T-cell (primary cell): ENCODE measurements at regions not wholly inside any gene's neighbourhood (a gene's known extent, or its start where the extent isn't known, plus 50 kb on each side); places are given as distances from the start of the nearest gene placed in this dataset.
A peak's percentile ranks its signal among the peaks of the same experiment; 100 is the strongest.

Source experiments
- ATAC-seq, 4 experiments: fragments of 200-7000 bp in 3 of 4; fragments of 150-1000 bp in 1 of 4; cut with Tn5 transposase; replicated peaks in 1 of 4; 1 replicate in 3 of 4; 2 replicates in 1 of 4; pipeline ENCODE4 v1.10.0; 2021; ENCODE audit warnings: moderate library complexity in 3 of 4, mild to moderate bottlenecking in 2 of 4, moderate number of reproducible peaks in 1 of 4
- CTCF ChIA-PET, 2 donors: fragments of 300-600 bp; sonication (Branson Sonifier 250); formaldehyde crosslinking; loops; one replicate each; lab custom pipeline; 2022; ENCODE audit warnings: antibody characterized with exemption in 2 of 2; lab: Charles Lee
- POLR2A ChIA-PET, 2 donors: fragments of 300-600 bp; sonication (Branson Sonifier 250); formaldehyde crosslinking; loops; one replicate each; lab custom pipeline; 2022; ENCODE audit warnings: antibody characterized with exemption in 2 of 2; lab: Charles Lee
- DNase-seq, 35 experiments: peaks; one replicate each; pipeline versions ENCODE4 v3.0.0 to v3.0.0-alpha.2; 2013 to 2023
- H3K27ac ChIP-seq: one replicate; pipeline ENCODE4 v1.5.1; 2013; ENCODE audit warnings: low read length
- H3K27me3 ChIP-seq, 2 experiments: replicated peaks in 1 of 2; 1 replicate in 1 of 2; 2 replicates in 1 of 2; pipeline versions ENCODE4 v1.6.1 to v1.7.0; 2013; ENCODE audit warnings: low read length in 1 of 2, mixed read lengths in 1 of 2; ENCODE audit not compliant: control insufficient read depth in 2 of 2, insufficient read depth in 2 of 2; ENCODE audit errors: extremely low read depth in 1 of 2
- H3K36me3 ChIP-seq, 2 donors: 1 replicate in 1 of 2; 2 replicates in 1 of 2; pipeline versions ENCODE4 v1.6.1 to v1.7.0; 2013; ENCODE audit warnings: low read length in 1 of 2; ENCODE audit not compliant: control insufficient read depth in 2 of 2, insufficient read depth in 1 of 2; ENCODE audit errors: extremely low read depth in 1 of 2
- H3K4me1 ChIP-seq, 2 experiments: 1 replicate in 1 of 2; 2 replicates in 1 of 2; pipeline versions ENCODE4 v1.6.1 to v1.7.0; 2013; ENCODE audit warnings: low read length in 2 of 2, mixed read lengths in 1 of 2; ENCODE audit not compliant: insufficient read depth in 2 of 2, control insufficient read depth in 1 of 2; ENCODE audit errors: extremely low read depth in 1 of 2
- H3K4me3 ChIP-seq, 2 donors: 1 replicate in 1 of 2; 2 replicates in 1 of 2; pipeline versions ENCODE4 v1.5.1 to v1.7.0; 2013; ENCODE audit warnings: mild to moderate bottlenecking in 2 of 2, low read length in 1 of 2, moderate library complexity in 1 of 2; ENCODE audit not compliant: control insufficient read depth in 1 of 2; ENCODE audit errors: extremely low read depth in 1 of 2
- H3K9me3 ChIP-seq: 2 replicates; pipeline ENCODE4 v1.7.0; 2013
- H3K27ac Mint-ChIP-seq, 2 donors: one replicate each; pipeline ENCODE4 v1.8.0; 2020 to 2021; ENCODE audit warnings: mild to moderate bottlenecking in 2 of 2, mixed read lengths in 2 of 2
- H3K27me3 Mint-ChIP-seq, 2 donors: one replicate each; pipeline ENCODE4 v1.8.0; 2021 to 2022; ENCODE audit warnings: mixed read lengths in 2 of 2
- H3K36me3 Mint-ChIP-seq: one replicate; pipeline ENCODE4 v1.8.0; 2021; ENCODE audit warnings: mixed read lengths
- H3K4me1 Mint-ChIP-seq, 3 donors: one replicate each; pipeline ENCODE4 v1.8.0; 2020 to 2022; ENCODE audit warnings: mixed read lengths in 3 of 3, mild to moderate bottlenecking in 1 of 3
- H3K4me3 Mint-ChIP-seq, 3 donors: one replicate each; pipeline ENCODE4 v1.8.0; 2020 to 2022; ENCODE audit warnings: mild to moderate bottlenecking in 3 of 3, mixed read lengths in 3 of 3, moderate library complexity in 3 of 3
- H3K9me3 Mint-ChIP-seq, 3 donors: one replicate each; pipeline ENCODE4 v1.8.0; 2020 to 2022; ENCODE audit warnings: mixed read lengths in 3 of 3
- WGBS: methylation state at CpG from one replicate; pipeline ENCODE4 v1.1.5; 2013; ENCODE audit warnings: missing lambda C conversion rate; ENCODE audit not compliant: insufficient coverage; 5-methylcytosine and 5-hydroxymethylcytosine counted together

DNA sequence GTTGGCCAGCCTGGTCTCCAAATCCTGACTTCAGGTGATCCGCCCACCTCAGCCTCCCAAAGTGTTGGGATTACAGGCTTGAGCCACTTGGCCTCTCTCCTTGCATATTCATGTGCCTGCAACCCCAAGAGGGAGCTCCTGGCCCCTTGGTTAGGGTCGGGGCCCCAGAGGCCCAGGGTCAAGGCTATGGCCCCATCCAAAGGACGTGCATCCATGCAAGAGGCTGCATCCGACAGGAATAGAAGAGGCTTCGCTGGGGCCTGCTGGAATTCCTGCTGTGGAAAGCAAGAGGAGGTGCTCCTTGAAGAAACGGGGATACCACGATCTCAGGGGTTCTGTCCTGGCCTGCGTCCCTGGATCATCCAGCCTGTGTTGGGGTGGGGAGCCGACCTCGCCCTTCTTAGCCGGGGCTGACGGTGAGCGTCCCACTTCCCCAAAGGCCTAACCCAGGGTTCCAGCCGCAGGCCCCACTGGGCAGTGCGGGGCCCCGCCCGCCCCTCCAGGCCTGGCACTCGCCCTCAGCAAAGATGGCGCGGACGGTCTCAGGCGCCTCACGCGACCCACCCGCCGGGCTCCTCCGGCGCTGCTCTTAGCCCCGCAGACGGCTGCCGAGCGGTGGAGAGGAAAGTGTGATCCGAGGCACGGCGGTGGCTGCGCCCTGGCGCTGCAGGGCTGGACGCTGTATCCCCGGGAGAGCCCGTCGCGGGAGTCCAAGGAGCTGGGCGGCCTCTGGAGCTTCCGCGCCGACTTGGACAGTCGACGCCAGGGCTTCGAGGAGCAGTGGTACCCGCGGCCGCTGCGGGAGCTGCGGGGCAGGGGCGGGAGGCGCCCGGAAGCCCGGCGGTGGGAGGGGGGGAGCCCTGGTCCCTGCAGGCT lies 54.7 kb downstream of the ZNF727 start:
- ATAC-seq = no peak
- Mint-ChIP-seq H3K27me3 (no peaks in the 10 kb centered on the region), H3K9me3 (peaks cover 0 to 11% (median 4%) of the 10 kb centered on the region in 3 donors), H3K36me3 (no peaks in the 10 kb centered on the region), H3K4me1 (no peaks in the 10 kb centered on the region), H3K4me3 (no peak overlapping the region), H3K27ac (no peak overlapping the region)
- no peaks in the 10 kb centered on the region for H3K27me3 ChIP-seq
- POLR2A ChIA-PET = no interaction called here
- no peaks in the 10 kb centered on the region for H3K4me1 ChIP-seq
- 52% methylated on average over 48 of the region's 59 CpGs for WGBS
- no peak overlapping the region for H3K4me3 ChIP-seq
- CTCF ChIA-PET = no interaction called here
- no peak for DNase-seq
- H3K36me3 ChIP-seq = no peaks in the 10 kb centered on the region
- H3K27ac ChIP-seq = no peak overlapping the region
- no peaks in the 10 kb centered on the region for H3K9me3 ChIP-seq

DNA sequence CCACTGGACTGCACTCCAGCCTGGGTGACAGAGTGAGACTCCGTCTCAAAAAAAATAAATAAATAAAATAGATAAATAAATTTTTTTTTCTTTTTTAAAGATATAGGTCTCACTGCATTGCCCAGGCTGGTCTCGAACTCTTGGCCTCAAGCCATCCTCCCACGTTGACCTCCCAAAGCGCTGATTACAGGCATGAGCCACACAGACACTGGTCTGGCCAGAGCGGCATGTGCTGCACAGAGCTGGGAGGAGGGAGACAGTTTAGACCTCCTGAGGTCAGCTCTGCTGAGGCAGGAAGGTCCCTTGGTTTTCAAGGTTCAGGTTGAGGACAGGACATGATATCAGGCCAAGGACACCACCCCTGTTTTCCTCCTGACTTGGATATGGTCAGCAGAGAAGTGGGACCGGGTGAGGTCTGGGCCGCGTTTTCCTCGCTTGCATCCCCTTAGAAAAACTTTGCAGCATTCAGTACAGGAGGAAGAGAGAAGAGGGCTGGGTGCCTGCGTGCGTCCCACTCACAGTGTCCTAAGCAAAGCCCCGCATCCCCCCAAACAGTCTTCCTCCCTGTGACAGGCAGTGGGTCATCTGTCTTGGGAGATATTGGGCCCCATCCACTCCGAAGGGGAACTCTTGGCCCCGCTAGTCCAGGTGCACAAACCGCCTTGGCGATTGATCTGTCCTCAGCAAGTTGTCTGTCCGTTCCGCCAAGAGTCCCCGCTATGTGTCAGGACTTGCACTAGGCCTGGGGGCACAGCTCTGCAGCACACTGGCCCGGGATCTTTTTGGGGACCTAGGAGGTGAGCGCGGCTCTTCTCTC lies 56.1 kb downstream of the ZNF727 start:
- POLR2A ChIA-PET = no interaction called here
- Mint-ChIP-seq H3K9me3 (peaks cover 0 to 11% (median 4%) of the 10 kb centered on the region in 3 donors), H3K27me3 (no peaks in the 10 kb centered on the region), H3K4me3 (no peak overlapping the region), H3K4me1 (no peaks in the 10 kb centered on the region), H3K36me3 (no peaks in the 10 kb centered on the region), H3K27ac (no peak overlapping the region)
- no peaks in the 10 kb centered on the region for H3K36me3 ChIP-seq
- no peaks in the 10 kb centered on the region for H3K4me1 ChIP-seq
- CTCF ChIA-PET = no interaction called here
- WGBS = 84% methylated on average over 12 of the region's 22 CpGs
- no peak overlapping the region for H3K27ac ChIP-seq
- no peak for DNase-seq
- ATAC-seq = no peak
- H3K9me3 ChIP-seq = no peaks in the 10 kb centered on the region
- H3K27me3 ChIP-seq = no peaks in the 10 kb centered on the region
- H3K4me3 ChIP-seq = no peak overlapping the region

DNA sequence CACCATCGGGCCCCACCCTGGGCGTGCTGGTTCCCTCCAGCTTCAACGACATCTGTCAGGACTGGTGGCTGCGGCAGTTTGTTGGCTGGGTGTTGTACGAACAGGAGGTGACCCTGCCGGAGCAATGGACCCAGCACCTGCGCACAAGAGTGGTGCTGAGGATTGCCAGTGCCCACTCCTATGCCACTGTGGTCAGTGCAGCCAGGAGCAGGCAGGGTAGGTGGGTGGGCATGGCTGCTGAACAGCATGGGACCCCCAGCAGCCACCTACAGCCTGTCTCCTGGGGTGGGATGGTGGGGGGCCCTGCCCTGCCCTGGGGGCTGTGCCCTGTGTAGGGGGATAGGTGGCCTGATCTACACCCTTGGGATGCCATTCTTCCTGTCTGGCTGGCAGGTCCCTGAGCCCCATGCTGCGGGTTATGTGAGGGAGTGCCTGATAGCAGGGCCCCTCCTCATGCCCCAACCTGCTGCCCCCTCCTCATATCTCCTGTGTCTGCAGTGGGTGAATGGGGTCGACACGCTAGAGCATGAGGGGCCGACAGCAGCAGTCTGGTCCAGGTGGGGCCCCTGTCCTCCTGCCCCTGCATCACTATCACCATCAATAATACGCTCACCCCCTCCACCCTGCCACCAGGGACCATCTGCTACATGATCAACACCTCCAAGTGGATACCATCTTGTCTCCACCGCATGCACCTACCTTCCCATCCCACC lies 56.9 kb downstream of the ZNF727 start:
- Histone ChIP-seq H3K27ac (no peak overlapping the region), H3K4me3 (peak overlapping the region in 1 of 2 donors; percentile 6), H3K9me3 (no peaks in the 10 kb centered on the region), H3K36me3 (no peaks in the 10 kb centered on the region), H3K27me3 (no peaks in the 10 kb centered on the region), H3K4me1 (no peaks in the 10 kb centered on the region)
- ChIA-PET CTCF (no interaction called here), POLR2A (no interaction called here)
- Mint-ChIP-seq H3K36me3 (no peaks in the 10 kb centered on the region), H3K27ac (no peak overlapping the region), H3K4me1 (no peaks in the 10 kb centered on the region), H3K9me3 (peaks cover 0 to 8% (median 4%) of the 10 kb centered on the region in 3 donors), H3K27me3 (no peaks in the 10 kb centered on the region), H3K4me3 (no peak overlapping the region)
- ATAC-seq = no peak
- no peak for DNase-seq
- 95% methylated on average over 11 of the region's 13 CpGs for WGBS

DNA sequence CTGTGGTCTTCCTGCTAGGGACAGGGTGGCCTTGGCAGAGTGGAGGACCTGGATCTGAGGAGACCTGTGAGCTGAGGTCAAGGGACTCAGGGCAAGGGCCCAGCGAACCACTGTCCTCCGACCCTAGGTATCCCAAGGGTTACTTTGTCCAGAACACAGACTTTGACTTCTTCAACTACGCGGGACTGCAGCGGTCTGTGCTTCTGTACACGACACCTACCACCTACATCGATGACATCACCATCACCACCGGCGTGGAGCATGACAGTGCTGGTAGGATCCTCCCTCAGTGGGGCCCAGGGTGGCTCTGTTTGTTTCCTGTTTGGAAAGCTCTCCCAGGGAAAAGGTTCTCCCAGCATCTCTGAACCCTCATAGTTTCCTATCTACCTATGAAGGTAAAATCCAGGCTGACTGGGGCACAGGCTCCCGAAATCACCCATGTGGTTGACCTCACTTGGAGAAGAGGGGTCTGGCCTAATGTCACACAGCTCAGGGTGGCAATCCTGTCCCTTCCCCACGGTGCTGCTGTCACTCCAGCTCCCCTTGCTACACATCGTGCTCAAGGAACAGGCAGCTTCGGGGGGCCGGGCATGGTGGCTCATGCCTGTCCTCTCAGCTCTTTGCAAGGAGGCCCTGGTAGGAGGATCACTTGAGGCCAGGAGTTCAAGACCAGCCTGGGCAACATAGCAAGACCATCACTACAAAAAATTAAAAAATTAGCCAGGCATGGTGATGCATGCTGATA lies 57.6 kb downstream of the ZNF727 start:
- 62% methylated on average over 5 of the region's 14 CpGs for WGBS
- DNase-seq = no peak
- no peak for ATAC-seq
- Histone ChIP-seq H3K36me3 (no peaks in the 10 kb centered on the region), H3K4me1 (no peaks in the 10 kb centered on the region), H3K27ac (no peak overlapping the region), H3K4me3 (no peak overlapping the region), H3K9me3 (no peaks in the 10 kb centered on the region), H3K27me3 (no peaks in the 10 kb centered on the region)
- H3K4me3 Mint-ChIP-seq = no peak overlapping the region
- peaks cover 0 to 8% (median 2%) of the 10 kb centered on the region in 3 donors for H3K9me3 Mint-ChIP-seq
- H3K4me1 Mint-ChIP-seq = no peaks in the 10 kb centered on the region
- no peaks in the 10 kb centered on the region for H3K27me3 Mint-ChIP-seq
- ChIA-PET CTCF (no interaction called here), POLR2A (no interaction called here)
- no peak overlapping the region for H3K27ac Mint-ChIP-seq
- no peaks in the 10 kb centered on the region for H3K36me3 Mint-ChIP-seq

DNA sequence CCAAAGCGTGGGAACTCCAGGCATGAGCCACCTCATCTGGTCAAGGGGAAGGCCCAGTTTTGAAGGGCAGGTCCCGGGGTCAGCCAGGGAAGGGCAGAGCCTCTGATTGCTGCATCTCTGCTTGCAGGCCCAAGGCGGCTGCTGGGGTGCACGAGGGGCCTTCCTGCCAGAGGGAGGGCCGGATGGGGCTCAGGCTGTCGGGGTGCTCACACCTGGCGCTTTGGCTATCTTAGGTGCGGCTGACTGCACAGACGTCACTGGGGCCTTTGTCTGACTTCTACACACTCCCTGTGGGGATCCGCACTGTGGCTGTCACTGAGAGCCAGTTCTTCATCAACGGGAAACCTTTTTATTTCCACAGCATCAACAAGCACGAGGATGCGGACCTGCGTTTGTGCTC lies 68.7 kb downstream of the ZNF727 start:
- CTCF ChIA-PET = no interaction called here
- H3K4me3 Mint-ChIP-seq = no peak overlapping the region
- no peak for ATAC-seq

DNA sequence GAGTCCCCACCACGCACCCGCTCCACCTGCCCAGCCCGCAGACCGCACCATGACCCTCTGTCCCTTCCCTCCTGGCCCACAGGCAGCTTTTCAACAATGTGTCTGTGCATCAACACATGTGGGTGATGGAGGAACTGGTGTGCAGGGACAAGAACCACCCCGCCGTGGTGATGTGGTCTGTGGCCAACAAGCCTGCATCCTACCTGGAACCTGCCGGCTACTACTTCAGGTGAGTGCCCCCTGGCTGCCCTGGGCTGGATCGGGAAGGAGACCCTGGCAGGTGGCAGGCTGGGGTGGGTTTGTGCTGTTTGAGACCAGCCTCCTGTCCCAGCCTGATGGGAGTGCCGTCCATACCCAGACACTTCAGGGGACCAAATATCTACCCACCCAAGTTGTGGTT lies 69.6 kb downstream of the ZNF727 start:
- Histone ChIP-seq H3K36me3 (no peaks in the 10 kb centered on the region), H3K4me3 (no peak overlapping the region), H3K27me3 (peaks cover 0 to 2% of the 10 kb centered on the region in 2 experiments), H3K9me3 (no peaks in the 10 kb centered on the region), H3K4me1 (no peaks in the 10 kb centered on the region), H3K27ac (no peak overlapping the region)
- DNase-seq (no peak), ATAC-seq (no peak)
- H3K36me3 Mint-ChIP-seq = no peaks in the 10 kb centered on the region
- peaks cover 2 to 11% (median 10%) of the 10 kb centered on the region in 3 donors for H3K9me3 Mint-ChIP-seq
- ChIA-PET CTCF (no interaction called here), POLR2A (no interaction called here)
- WGBS = 100% methylated on average over 5 of the region's 9 CpGs
- H3K27me3 Mint-ChIP-seq = no peaks in the 10 kb centered on the region
- H3K27ac Mint-ChIP-seq = no peak overlapping the region
- H3K4me1 Mint-ChIP-seq = no peaks in the 10 kb centered on the region
- H3K4me3 Mint-ChIP-seq = no peak overlapping the region

More for the DNA sequence above, 68.7 kb downstream of the ZNF727 start:
- no peak overlapping the region for H3K4me3 ChIP-seq
- no peaks in the 10 kb centered on the region for H3K9me3 ChIP-seq
- DNase-seq = no peak
- H3K4me1 ChIP-seq = no peaks in the 10 kb centered on the region
- WGBS = 84% methylated on average over 13 of the region's 14 CpGs
- H3K27me3 Mint-ChIP-seq = no peaks in the 10 kb centered on the region
- POLR2A ChIA-PET = no interaction called here
- H3K36me3 ChIP-seq = no peaks in the 10 kb centered on the region
- peaks cover 0 to 2% of the 10 kb centered on the region in 2 experiments for H3K27me3 ChIP-seq
- no peak overlapping the region for H3K27ac Mint-ChIP-seq
- H3K4me1 Mint-ChIP-seq = no peaks in the 10 kb centered on the region
- peaks cover 4 to 11% (median 10%) of the 10 kb centered on the region in 3 donors for H3K9me3 Mint-ChIP-seq
- H3K27ac ChIP-seq = no peak overlapping the region
- no peaks in the 10 kb centered on the region for H3K36me3 Mint-ChIP-seq
